Lower lobe of right lung (tissue), 2 donors: ENCODE measurements at regions not wholly inside any gene's neighbourhood (a gene's known extent, or its start where the extent isn't known, plus 50 kb on each side); places are given as distances from the start of the nearest gene placed in this dataset.

Experiments
- ATAC-seq, 2 donors: fragments of 200-7000 bp; cut with Tn5 transposase; one replicate each; pipeline ENCODE4 v1.9.1; 2020 to 2022; ENCODE audit warnings: mild to moderate bottlenecking in 2 of 2, moderate library complexity in 2 of 2
- DNase-seq: peaks from one replicate; pipeline ENCODE4 v3.0.0-alpha.2; 2020
- H3K27ac ChIP-seq: fragments of 200-600 bp; one replicate; pipeline ENCODE4 v1.8.0; 2022
- H3K27me3 ChIP-seq: fragments of 200-600 bp; one replicate; pipeline ENCODE4 v1.8.0; 2022; ENCODE audit warnings: low read depth
- H3K36me3 ChIP-seq: fragments of 200-600 bp; one replicate; pipeline ENCODE4 v1.8.0; 2022; ENCODE audit warnings: mild to moderate bottlenecking
- H3K4me1 ChIP-seq: fragments of 200-600 bp; one replicate; pipeline ENCODE4 v1.8.0; 2022
- H3K4me3 ChIP-seq: fragments of 200-600 bp; one replicate; pipeline ENCODE4 v1.8.0; 2022; ENCODE audit warnings: mild to moderate bottlenecking
- H3K9me3 ChIP-seq: fragments of 200-600 bp; one replicate; pipeline ENCODE4 v1.8.0; 2022
- intact Hi-C: fragments of 100-400 bp; cut with DNase I; formaldehyde crosslinking; loops from one replicate; pipeline ENCODE4 v1.11.0; 2022
- TF ChIP-seq, protein P1 (sequence below): fragments of 200-600 bp; IDR thresholded peaks from one replicate; pipeline ENCODE4 v1.8.0; 2022; ENCODE audit warnings: antibody characterized with exemption, mild to moderate bottlenecking
- donor health status: DM: no; HTN: yes; CAD: no; lungs with severe emphysema.

DNA sequence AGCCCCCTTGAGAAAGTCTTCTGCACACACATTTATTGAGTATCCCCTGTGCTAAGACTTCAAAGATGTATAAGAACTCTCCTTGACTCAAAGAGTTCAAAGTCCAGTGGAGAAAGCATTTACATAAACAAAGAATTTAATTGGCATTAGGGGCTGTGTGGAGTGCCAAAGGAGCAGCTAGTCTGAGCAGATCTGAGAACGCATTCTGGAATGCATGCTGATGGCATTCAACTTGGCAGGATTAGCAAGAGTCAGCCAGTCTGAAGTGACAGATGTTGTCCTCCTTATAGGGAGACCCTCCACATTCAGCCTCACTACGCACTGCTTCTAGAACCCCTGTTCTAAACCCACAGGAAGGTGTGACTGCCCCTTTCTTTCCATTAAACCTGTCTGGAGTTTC is 191.5 kb downstream of the RAD51AP2 start:
- Histone ChIP-seq H3K9me3 (no peaks in the 10 kb centered on the region), H3K4me3 (no peak overlapping the region), H3K36me3 (no peaks in the 10 kb centered on the region), H3K4me1 (no peaks in the 10 kb centered on the region), H3K27me3 (no peaks in the 10 kb centered on the region), H3K27ac (no peak overlapping the region)
- ATAC-seq (no peak), DNase-seq (no peak)
- intact Hi-C loops, result no loop called here
- TF ChIP-seq, protein P1, sequence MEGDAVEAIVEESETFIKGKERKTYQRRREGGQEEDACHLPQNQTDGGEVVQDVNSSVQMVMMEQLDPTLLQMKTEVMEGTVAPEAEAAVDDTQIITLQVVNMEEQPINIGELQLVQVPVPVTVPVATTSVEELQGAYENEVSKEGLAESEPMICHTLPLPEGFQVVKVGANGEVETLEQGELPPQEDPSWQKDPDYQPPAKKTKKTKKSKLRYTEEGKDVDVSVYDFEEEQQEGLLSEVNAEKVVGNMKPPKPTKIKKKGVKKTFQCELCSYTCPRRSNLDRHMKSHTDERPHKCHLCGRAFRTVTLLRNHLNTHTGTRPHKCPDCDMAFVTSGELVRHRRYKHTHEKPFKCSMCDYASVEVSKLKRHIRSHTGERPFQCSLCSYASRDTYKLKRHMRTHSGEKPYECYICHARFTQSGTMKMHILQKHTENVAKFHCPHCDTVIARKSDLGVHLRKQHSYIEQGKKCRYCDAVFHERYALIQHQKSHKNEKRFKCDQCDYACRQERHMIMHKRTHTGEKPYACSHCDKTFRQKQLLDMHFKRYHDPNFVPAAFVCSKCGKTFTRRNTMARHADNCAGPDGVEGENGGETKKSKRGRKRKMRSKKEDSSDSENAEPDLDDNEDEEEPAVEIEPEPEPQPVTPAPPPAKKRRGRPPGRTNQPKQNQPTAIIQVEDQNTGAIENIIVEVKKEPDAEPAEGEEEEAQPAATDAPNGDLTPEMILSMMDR, result no peak

DNA sequence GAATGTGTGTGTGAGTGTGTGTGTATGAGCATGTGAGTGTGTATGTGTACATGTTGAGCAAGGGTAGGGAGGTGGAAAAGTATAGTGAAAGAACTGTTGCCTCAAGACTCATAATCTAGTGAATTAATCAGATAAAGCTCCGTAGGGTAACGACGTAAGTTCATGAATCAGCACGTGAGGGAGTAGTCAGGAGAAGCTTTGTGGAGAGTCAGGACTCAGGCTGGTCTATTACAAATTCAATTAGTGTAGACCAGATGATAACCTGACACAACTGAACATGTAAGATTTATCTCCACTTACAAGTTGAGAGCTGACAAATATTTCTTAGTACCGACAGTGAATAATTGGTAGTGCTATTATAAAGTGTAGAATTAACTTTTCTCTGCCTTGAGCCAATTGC is 194.5 kb downstream of the RAD51AP2 start:
- ATAC-seq (peak in 1 of 2 donors; percentile 29), DNase-seq (no peak)
- TF ChIP-seq, protein P1, result no peak
- Histone ChIP-seq H3K27ac (no peak overlapping the region), H3K27me3 (no peaks in the 10 kb centered on the region), H3K4me3 (no peak overlapping the region), H3K4me1 (no peaks in the 10 kb centered on the region), H3K36me3 (no peaks in the 10 kb centered on the region), H3K9me3 (no peaks in the 10 kb centered on the region)
- intact Hi-C loops, result no loop called here

DNA sequence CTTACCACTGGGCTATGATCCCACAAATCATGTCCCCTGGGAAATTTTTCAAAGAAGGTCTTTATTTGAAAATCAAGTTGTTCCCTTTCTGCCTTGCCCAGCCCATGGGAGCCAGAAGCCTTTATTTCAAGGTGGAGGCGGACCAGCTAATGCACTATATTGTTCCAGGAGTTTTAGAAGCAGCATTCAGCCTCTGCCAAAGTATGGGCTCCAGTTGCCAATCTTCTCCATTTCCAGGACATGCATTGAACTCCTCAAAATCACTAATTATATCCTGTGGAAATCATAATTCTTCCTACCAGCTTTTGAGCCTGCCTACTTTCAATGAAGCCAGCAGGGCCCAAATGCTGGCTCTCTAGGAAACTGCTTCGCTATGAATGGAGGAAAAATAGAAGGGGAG is 195.8 kb downstream of the RAD51AP2 start:
- no peaks in the 10 kb centered on the region for H3K36me3 ChIP-seq
- no peak overlapping the region for H3K4me3 ChIP-seq
- TF ChIP-seq, protein P1, result no peak
- ATAC-seq, result no peak
- no peak for DNase-seq
- no peak overlapping the region for H3K27ac ChIP-seq
- H3K27me3 ChIP-seq, result no peaks in the 10 kb centered on the region
- intact Hi-C loops, result no loop called here
- no peaks in the 10 kb centered on the region for H3K4me1 ChIP-seq
- no peaks in the 10 kb centered on the region for H3K9me3 ChIP-seq

DNA sequence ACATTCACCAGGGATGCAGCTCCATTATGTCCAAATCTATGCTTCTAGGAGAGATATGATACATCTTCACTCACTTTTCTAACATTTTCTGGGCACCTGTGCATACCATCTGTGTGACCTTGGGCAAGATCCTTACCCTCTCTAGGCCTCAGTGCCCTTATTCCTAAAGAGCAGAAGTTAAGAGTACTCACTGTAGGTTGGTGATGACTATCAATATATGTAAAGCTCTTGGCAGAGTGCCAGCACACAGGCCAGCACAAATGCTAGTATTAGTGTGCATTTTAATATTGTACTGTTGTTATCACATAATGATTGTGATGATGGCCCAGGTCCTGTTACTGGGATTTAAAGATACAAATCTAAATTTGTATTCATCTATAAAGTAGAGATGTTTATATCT is 199.2 kb downstream of the RAD51AP2 start:
- Histone ChIP-seq H3K4me3 (no peak overlapping the region), H3K27me3 (no peaks in the 10 kb centered on the region), H3K9me3 (no peaks in the 10 kb centered on the region), H3K4me1 (no peaks in the 10 kb centered on the region), H3K36me3 (no peaks in the 10 kb centered on the region), H3K27ac (no peak overlapping the region)
- TF ChIP-seq, protein P1, result no peak
- DNase-seq (no peak), ATAC-seq (no peak)
- intact Hi-C loops, result no loop called here

DNA sequence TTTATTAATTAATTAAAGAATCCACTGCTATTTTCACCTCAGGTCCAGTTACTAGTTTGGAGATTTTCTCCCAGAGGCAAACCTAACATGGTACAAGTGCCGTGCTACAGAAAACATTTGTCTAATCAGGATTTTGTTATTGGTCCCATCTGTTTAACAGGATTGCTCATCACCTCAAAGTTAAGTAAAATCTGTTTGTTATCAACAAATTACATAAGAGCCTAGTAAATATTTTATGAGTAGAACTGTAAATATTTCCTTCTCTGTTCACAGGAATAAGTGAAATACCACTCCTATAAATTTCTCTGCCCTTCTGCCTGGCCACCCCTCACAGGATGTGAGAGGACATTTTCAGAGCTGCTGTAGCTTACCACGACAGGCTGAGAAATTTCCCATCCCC is 200.2 kb downstream of the RAD51AP2 start:
- Histone ChIP-seq H3K36me3 (no peaks in the 10 kb centered on the region), H3K4me1 (no peaks in the 10 kb centered on the region), H3K27me3 (no peaks in the 10 kb centered on the region), H3K27ac (no peak overlapping the region), H3K4me3 (no peak overlapping the region), H3K9me3 (no peaks in the 10 kb centered on the region)
- no peak for ATAC-seq
- TF ChIP-seq, protein P1, result no peak
- no peak for DNase-seq
- intact Hi-C loops, result no loop called here

DNA sequence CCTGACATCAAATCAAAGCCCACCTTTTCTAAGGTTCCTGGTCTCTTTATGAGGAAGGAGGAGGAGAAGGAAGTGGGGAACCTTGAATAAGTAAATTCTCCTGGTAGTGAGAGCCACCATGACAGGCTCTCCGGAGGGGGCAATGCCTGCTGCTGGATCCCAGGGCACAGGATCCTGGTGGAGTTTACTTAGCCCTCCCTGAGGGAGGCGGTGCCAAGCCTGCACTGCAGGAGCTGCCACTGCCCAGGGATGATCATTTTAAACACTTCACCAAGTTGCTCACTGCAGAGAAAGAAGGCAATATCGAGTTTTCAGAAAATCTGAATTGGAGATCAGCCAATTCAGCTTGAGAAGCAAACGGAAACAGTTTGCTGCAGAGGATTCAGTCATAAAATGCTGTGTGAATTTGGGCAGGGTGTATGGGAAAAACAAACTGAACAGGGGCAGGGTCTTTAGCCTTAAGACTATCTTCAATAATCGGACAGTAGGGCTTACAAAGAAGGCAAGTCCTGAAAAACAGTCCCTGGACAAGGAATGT is 200.7 kb downstream of the RAD51AP2 start:
- Histone ChIP-seq H3K27ac (no peak overlapping the region), H3K27me3 (no peaks in the 10 kb centered on the region), H3K36me3 (no peaks in the 10 kb centered on the region), H3K9me3 (no peaks in the 10 kb centered on the region), H3K4me3 (no peak overlapping the region), H3K4me1 (no peaks in the 10 kb centered on the region)
- TF ChIP-seq, protein P1, result no peak
- ATAC-seq (no peak), DNase-seq (no peak)
- intact Hi-C loops, result no loop called here
